Activated naive CD8-positive, alpha-beta T cell treated with anti-CD3 and anti-CD28 coated beads for 36 hours (primary cell): ENCODE measurements at regions not wholly inside any gene's neighbourhood (a gene's known extent, or its start where the extent isn't known, plus 50 kb on each side); places are given as distances from the start of the nearest gene placed in this dataset.

Experiments used
- DNase-seq: peaks from one replicate; pipeline ENCODE4 v3.0.0; 2021
- H3K27ac Mint-ChIP-seq: one replicate; pipeline ENCODE4 v1.8.0; 2022; ENCODE audit warnings: mild to moderate bottlenecking, moderate library complexity, mixed read lengths
- H3K27me3 Mint-ChIP-seq: one replicate; pipeline ENCODE4 v1.8.0; 2022; ENCODE audit warnings: mild to moderate bottlenecking, mixed read lengths
- H3K36me3 Mint-ChIP-seq: one replicate; pipeline ENCODE4 v1.8.0; 2021; ENCODE audit warnings: mild to moderate bottlenecking, mixed read lengths
- H3K4me1 Mint-ChIP-seq: one replicate; pipeline ENCODE4 v1.8.0; 2021; ENCODE audit warnings: mixed read lengths
- H3K4me3 Mint-ChIP-seq: one replicate; pipeline ENCODE4 v1.8.0; 2022; ENCODE audit warnings: mild to moderate bottlenecking, moderate library complexity, mixed read lengths
- H3K9me3 Mint-ChIP-seq: one replicate; pipeline ENCODE4 v1.8.0; 2022; ENCODE audit warnings: mixed read lengths

- H3K4me1 Mint-ChIP-seq = no peaks in the 10 kb centered on the region
- peaks cover 2% of the 10 kb centered on the region for H3K9me3 Mint-ChIP-seq
- H3K4me3 Mint-ChIP-seq = no peak overlapping the region
- DNase-seq = no peak
- H3K27me3 Mint-ChIP-seq = no peaks in the 10 kb centered on the region
- H3K27ac Mint-ChIP-seq = no peak overlapping the region
- H3K36me3 Mint-ChIP-seq = no peaks in the 10 kb centered on the region
Observed at GRCh38 chr5:3323144-3323543, 272.5 kb upstream of the IRX1 start.

GRCh38 chr5:3322642-3323041 lies 273.0 kb upstream of the IRX1 start:
- Mint-ChIP-seq H3K4me1 (no peaks in the 10 kb centered on the region), H3K36me3 (no peaks in the 10 kb centered on the region), H3K4me3 (no peak overlapping the region), H3K9me3 (peaks cover 2% of the 10 kb centered on the region), H3K27ac (no peak overlapping the region), H3K27me3 (no peaks in the 10 kb centered on the region)
- DNase-seq = no peak

- no peak for DNase-seq
Observed at GRCh38 chr5:3321923-3322322, 273.7 kb upstream of the IRX1 start.

DNA sequence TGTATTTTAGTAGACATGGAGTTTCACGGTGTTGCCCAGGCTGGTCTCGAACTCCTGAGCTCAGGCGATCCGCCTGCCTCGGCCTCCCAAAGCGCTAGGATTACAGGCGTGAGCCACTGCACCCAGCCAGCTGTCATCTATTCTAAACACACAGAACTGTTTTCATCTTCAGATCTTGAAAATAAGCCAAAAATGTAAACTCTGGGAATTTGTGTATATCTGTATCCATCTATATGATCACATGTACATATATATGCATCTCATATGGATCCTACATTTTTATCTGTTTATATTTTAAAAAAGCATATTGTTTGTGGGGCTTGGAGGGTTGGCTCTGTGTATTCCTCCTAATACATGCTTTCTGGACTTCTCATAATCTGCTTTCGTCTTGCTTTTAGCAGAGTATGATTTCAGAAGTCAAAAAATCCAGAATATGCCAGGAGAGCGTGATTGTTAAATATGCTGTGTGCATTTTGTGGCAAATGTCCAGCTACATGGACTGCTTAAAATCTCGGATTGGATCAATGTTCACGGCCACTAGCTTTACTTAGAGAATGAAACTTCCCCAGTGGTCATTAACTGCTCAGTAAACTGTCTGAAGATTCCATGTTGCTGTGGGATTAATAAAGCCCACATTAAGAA lies 274.4 kb upstream of the IRX1 start:
- no peak overlapping the region for H3K4me3 Mint-ChIP-seq
- H3K27ac Mint-ChIP-seq = no peak overlapping the region
- no peaks in the 10 kb centered on the region for H3K27me3 Mint-ChIP-seq
- H3K9me3 Mint-ChIP-seq = peaks cover 2% of the 10 kb centered on the region
- H3K4me1 Mint-ChIP-seq = no peaks in the 10 kb centered on the region
- no peak for DNase-seq
- H3K36me3 Mint-ChIP-seq = no peaks in the 10 kb centered on the region

More at GRCh38 chr5:3321923-3322322, 273.7 kb upstream of the IRX1 start:
- Mint-ChIP-seq H3K36me3 (no peaks in the 10 kb centered on the region), H3K4me1 (no peaks in the 10 kb centered on the region), H3K4me3 (no peak overlapping the region), H3K27ac (no peak overlapping the region), H3K9me3 (peaks cover 2% of the 10 kb centered on the region), H3K27me3 (no peaks in the 10 kb centered on the region)

DNA sequence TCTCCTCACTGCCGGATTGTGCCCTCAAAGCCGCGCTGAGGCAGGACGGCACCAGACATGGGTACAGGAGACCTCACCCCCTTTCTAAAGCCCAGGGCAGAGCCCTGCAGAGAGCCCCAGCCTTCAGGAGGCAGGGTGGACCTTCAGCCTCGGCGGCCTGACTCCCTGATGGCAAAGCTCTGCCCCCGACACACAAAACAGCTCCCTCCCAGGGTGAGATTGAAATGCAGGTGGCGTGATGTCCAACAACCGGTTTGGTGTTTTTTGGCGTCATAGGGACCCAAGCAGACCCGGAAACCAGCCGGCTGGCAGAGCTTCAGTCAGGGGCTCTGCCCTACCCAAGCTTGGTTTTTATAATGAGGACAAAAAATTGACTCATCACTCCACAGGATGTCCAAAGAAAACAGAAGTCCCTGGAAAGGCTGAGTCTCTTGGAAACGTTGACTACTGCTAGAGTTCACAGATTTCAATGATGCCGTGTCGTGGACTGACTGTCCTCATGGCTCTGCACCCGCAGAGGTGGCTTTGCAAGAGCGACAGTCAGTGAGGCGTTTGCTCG lies 275.2 kb upstream of the IRX1 start:
- H3K36me3 Mint-ChIP-seq = no peaks in the 10 kb centered on the region
- DNase-seq = no peak
- no peaks in the 10 kb centered on the region for H3K4me1 Mint-ChIP-seq
- H3K27me3 Mint-ChIP-seq = no peaks in the 10 kb centered on the region
- H3K9me3 Mint-ChIP-seq = peaks cover 2% of the 10 kb centered on the region
- H3K27ac Mint-ChIP-seq = no peak overlapping the region
- H3K4me3 Mint-ChIP-seq = no peak overlapping the region

- Mint-ChIP-seq H3K36me3 (no peaks in the 10 kb centered on the region), H3K4me3 (no peak overlapping the region), H3K9me3 (peaks cover 3% of the 10 kb centered on the region), H3K27me3 (no peaks in the 10 kb centered on the region), H3K27ac (no peak overlapping the region), H3K4me1 (no peaks in the 10 kb centered on the region)
- no peak for DNase-seq
Observed at GRCh38 chr5:3317051-3317795, 278.4 kb upstream of the IRX1 start.

DNA sequence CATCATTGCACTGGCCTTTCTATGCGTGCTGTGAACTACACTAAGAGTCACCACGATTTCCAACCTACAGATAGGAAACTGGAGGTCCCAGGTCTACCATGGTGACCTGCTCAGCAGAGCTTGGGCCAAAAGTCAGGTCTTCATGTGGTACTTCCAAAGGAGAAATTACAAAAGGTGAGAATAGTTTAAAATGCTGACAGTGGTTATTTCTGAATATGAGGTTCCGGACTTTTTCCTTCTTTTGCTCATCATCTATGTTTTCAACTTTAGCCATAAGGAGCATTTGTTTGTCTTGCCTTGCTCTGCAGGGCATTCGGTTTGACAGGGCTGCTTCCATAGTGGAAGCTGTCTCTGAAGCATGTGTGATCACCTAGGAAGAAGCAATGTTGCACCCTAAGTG lies 282.1 kb upstream of the IRX1 start:
- Mint-ChIP-seq H3K9me3 (peaks cover 3% of the 10 kb centered on the region), H3K27me3 (no peaks in the 10 kb centered on the region), H3K4me3 (no peak overlapping the region), H3K27ac (no peak overlapping the region), H3K4me1 (no peaks in the 10 kb centered on the region), H3K36me3 (no peaks in the 10 kb centered on the region)
- no peak for DNase-seq

DNA sequence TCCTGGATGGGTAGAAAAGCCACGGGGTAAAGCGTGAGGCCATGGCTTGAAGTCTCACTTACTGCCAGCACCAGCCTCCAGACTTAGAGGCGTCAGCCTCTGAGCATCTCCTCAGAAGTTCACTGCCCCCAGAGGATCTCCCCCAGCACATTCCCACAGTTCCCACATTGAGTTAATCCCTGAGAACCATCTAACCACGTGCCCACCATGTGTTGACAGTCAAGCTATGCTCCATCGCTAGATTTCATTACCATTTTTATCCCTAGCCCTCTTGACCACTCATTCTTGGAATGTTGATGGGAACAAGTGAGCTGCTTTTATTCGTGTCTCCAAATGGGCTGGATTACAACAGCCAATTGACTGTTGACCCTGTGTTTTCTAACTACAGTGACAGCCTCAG lies 283.3 kb upstream of the IRX1 start:
- DNase-seq = no peak
- peaks cover 3% of the 10 kb centered on the region for H3K9me3 Mint-ChIP-seq
- no peaks in the 10 kb centered on the region for H3K36me3 Mint-ChIP-seq
- H3K27me3 Mint-ChIP-seq = no peaks in the 10 kb centered on the region
- H3K27ac Mint-ChIP-seq = no peak overlapping the region
- no peaks in the 10 kb centered on the region for H3K4me1 Mint-ChIP-seq
- no peak overlapping the region for H3K4me3 Mint-ChIP-seq

DNA sequence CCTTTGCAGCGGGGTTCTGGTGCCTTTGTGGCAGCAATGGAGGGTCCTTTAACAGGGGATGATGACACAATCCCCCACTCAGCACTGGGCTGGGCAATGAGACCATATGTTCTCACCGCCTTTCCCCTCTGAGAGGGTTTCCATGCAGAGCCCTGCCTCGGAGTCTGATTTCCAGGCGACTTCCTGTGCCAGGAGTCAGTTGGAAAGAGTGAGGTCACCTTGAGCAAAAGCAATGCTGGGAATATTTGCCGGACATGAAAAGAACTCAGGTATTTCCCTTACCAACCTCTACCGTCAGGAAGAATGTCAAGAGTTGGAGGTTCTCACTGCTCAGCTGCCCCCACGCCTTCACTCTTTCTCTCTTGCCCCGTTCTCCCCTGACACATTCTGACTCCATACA lies 284.2 kb upstream of the IRX1 start:
- H3K4me3 Mint-ChIP-seq = no peak overlapping the region
- H3K9me3 Mint-ChIP-seq = peaks cover 3% of the 10 kb centered on the region
- no peak overlapping the region for H3K27ac Mint-ChIP-seq
- H3K36me3 Mint-ChIP-seq = no peaks in the 10 kb centered on the region
- no peaks in the 10 kb centered on the region for H3K27me3 Mint-ChIP-seq
- H3K4me1 Mint-ChIP-seq = no peaks in the 10 kb centered on the region
- DNase-seq = no peak

DNA sequence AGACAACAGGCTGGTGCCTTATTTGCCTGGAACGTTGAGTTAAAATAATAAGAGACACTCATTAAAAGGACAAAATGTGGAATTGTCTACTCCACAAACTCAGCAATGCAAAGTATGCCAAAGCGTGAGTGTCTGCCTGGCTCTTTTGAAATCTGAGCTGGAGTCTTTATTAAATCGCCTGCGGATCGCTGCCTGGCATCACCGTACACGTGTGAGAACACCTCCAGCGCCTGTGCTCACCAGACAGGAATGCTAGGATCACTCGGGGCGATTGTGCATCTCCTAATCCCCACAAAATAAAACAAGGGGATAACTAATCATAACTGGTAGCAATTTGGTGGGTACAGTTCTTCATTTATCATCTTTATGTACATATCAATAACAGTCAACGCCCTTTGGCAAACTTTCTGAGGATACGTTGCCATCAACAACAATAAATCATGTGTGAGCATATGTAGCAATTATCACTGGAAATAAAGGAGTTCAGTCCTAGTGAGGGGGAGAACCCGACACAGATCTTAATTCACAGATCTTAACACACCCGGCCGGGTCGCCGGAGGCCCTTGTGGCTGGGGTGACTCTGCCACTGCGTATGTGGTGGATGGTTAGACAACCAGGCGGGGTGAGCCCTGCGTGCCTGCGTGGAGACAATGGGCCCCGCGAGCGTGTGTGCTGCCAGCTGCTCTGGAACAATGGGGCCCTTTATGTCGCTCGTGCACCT lies 284.9 kb upstream of the IRX1 start:
- no peak overlapping the region for H3K4me3 Mint-ChIP-seq
- peaks cover 3% of the 10 kb centered on the region for H3K9me3 Mint-ChIP-seq
- no peak for DNase-seq
- no peaks in the 10 kb centered on the region for H3K27me3 Mint-ChIP-seq
- no peaks in the 10 kb centered on the region for H3K4me1 Mint-ChIP-seq
- H3K27ac Mint-ChIP-seq = no peak overlapping the region
- H3K36me3 Mint-ChIP-seq = no peaks in the 10 kb centered on the region

DNA sequence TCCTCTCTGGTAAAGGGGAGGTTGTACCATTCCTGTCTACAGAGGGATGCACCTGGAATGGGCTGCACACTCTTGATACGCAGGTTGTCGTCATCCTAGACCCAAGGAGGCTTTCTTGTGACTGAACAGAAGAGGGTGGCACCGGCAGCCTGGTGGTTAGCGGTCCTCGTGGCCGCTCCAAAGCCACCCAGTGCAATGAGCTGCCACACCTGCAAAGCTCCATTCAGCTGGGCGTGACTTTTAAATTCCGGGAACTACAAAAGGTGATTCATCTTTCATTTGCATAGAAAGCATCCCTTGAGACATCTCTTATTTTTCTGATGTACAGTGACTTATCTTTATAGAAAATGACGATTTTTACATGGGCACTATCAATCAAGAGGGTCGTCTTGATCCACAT lies 286.1 kb upstream of the IRX1 start:
- Mint-ChIP-seq H3K36me3 (no peaks in the 10 kb centered on the region), H3K27ac (no peak overlapping the region), H3K27me3 (no peaks in the 10 kb centered on the region), H3K4me3 (no peak overlapping the region), H3K9me3 (peaks cover 3% of the 10 kb centered on the region), H3K4me1 (no peaks in the 10 kb centered on the region)
- no peak for DNase-seq

GRCh38 chr5:3307982-3308621 lies 287.5 kb upstream of the IRX1 start:
- DNase-seq = no peak
- Mint-ChIP-seq H3K4me3 (no peak overlapping the region), H3K36me3 (no peaks in the 10 kb centered on the region), H3K9me3 (no peaks in the 10 kb centered on the region), H3K27me3 (no peaks in the 10 kb centered on the region), H3K27ac (no peak overlapping the region), H3K4me1 (no peaks in the 10 kb centered on the region)

DNA sequence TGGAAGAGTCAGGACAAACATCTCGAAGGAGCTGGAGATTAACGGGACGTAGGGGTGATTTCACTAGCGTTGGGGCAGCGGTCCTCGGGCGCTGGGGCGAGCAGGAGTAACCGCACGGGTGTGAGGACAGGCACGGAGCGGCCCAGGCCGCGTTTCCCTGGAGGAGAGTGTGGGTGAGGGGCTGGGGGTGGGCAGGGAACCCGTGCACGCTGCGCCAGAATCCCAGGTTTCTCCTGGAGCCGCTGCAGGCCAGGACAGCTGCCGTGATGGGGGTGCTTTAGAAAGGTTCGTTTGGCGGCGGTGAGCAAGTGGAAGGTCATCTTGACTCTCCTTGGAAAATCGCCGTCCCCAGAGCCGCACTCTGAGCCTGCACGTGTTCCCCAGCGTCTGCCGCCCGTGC lies 290.2 kb upstream of the IRX1 start:
- Mint-ChIP-seq H3K27ac (no peak overlapping the region), H3K27me3 (peaks cover 13% of the 10 kb centered on the region), H3K9me3 (no peaks in the 10 kb centered on the region), H3K36me3 (no peaks in the 10 kb centered on the region), H3K4me3 (no peak overlapping the region), H3K4me1 (no peaks in the 10 kb centered on the region)
- DNase-seq = no peak

DNA sequence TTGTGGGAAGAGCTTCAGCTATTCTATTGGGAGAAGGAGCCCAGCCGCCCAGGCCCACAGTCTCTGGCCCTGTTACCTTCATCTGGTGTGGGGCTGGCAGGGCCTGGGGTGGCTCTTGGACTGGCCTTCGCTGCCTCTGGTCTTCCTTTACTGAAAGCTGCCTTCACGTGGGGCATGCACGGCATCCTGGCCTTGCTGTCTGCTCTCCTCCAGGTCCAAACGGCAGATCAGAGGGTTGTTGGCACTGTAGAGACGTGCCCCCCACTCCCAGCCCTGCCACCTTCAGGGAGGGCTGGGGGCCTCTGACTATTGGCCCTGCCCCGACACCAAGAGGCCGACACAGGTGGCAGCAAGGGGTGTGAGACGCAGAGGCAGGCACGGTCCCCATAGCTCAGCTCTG lies 291.3 kb upstream of the IRX1 start:
- no peak for DNase-seq
- H3K27me3 Mint-ChIP-seq = peaks cover 13% of the 10 kb centered on the region
- H3K4me1 Mint-ChIP-seq = no peaks in the 10 kb centered on the region
- no peak overlapping the region for H3K4me3 Mint-ChIP-seq
- H3K36me3 Mint-ChIP-seq = no peaks in the 10 kb centered on the region
- H3K9me3 Mint-ChIP-seq = no peaks in the 10 kb centered on the region
- H3K27ac Mint-ChIP-seq = no peak overlapping the region

GRCh38 chr5:3303777-3304176 lies 291.9 kb upstream of the IRX1 start:
- Mint-ChIP-seq H3K27ac (no peak overlapping the region), H3K4me1 (no peaks in the 10 kb centered on the region), H3K27me3 (peaks cover 16% of the 10 kb centered on the region), H3K4me3 (no peak overlapping the region), H3K9me3 (no peaks in the 10 kb centered on the region), H3K36me3 (no peaks in the 10 kb centered on the region)
- DNase-seq = no peak
